ENCODE measurements at regions not wholly inside any gene's neighbourhood (a gene's known extent, or its start where the extent isn't known, plus 50 kb on each side); places are given as distances from the start of the nearest gene placed in this dataset.

- no peak for ATAC-seq
- TF ChIP-seq ESRRG (CRISPR knock-in tag; IDR thresholded peaks at IDR 0.05) (no peak), ZNF8 (CRISPR knock-in tag; IDR thresholded peaks at IDR 0.05) (no peak), CREB5 (CRISPR knock-in tag; IDR thresholded peaks at IDR 0.05; ENCODE audit: low read depth) (no peak), PATZ1 (CRISPR knock-in tag; IDR thresholded peaks at IDR 0.05; ENCODE audit: borderline replicate concordance) (no peak), TOX (CRISPR knock-in tag; IDR thresholded peaks at IDR 0.05; ENCODE audit: borderline replicate concordance) (no peak), ZNF565 (CRISPR knock-in tag; conservative IDR thresholded peaks at IDR 0.05; ENCODE audit: low read depth) (no peak), ZC3H10 (CRISPR knock-in tag; IDR thresholded peaks at IDR 0.05) (no peak), ARNTL (CRISPR knock-in tag; IDR thresholded peaks at IDR 0.05; ENCODE audit: borderline replicate concordance, low read depth) (no peak), OSR1 (CRISPR knock-in tag; IDR thresholded peaks at IDR 0.05) (no peak), ZNF70 (CRISPR knock-in tag; IDR thresholded peaks at IDR 0.05) (no peak), GLIS3 (CRISPR knock-in tag; IDR thresholded peaks at IDR 0.05) (no peak), CSDC2 (CRISPR knock-in tag; IDR thresholded peaks at IDR 0.05) (no peak), SNAI2 (CRISPR knock-in tag; IDR thresholded peaks at IDR 0.05) (no peak), BACH2 (CRISPR knock-in tag; IDR thresholded peaks at IDR 0.05; ENCODE audit: borderline replicate concordance) (no peak), ZFP30 (CRISPR knock-in tag; IDR thresholded peaks at IDR 0.05) (no peak), PPARA (CRISPR knock-in tag; IDR thresholded peaks at IDR 0.05; ENCODE audit: borderline replicate concordance) (no peak), CSRNP3 (CRISPR knock-in tag; IDR thresholded peaks at IDR 0.05) (no peak), TSHZ2 (CRISPR knock-in tag; IDR thresholded peaks at IDR 0.05) (no peak)
These were observed 78.3 kb upstream of the SLC4A4 start for GRCh38 chr4:71260544-71260943.

GRCh38 chr4:71261001-71261400 is 77.8 kb upstream of the SLC4A4 start:
- ATAC-seq: no peak
- TF ChIP-seq TSHZ2 (CRISPR knock-in tag; IDR thresholded peaks at IDR 0.05) (no peak), SNAI2 (CRISPR knock-in tag; IDR thresholded peaks at IDR 0.05) (no peak), ZNF565 (CRISPR knock-in tag; conservative IDR thresholded peaks at IDR 0.05; ENCODE audit: low read depth) (no peak), RARB (CRISPR knock-in tag; IDR thresholded peaks at IDR 0.05) (no peak), OSR1 (CRISPR knock-in tag; IDR thresholded peaks at IDR 0.05) (no peak), ZC3H10 (CRISPR knock-in tag; IDR thresholded peaks at IDR 0.05) (no peak), PPARA (CRISPR knock-in tag; IDR thresholded peaks at IDR 0.05; ENCODE audit: borderline replicate concordance) (no peak), ZFP30 (CRISPR knock-in tag; IDR thresholded peaks at IDR 0.05) (no peak), CREB5 (CRISPR knock-in tag; IDR thresholded peaks at IDR 0.05; ENCODE audit: low read depth) (no peak), TOX (CRISPR knock-in tag; IDR thresholded peaks at IDR 0.05; ENCODE audit: borderline replicate concordance) (no peak), GLIS3 (CRISPR knock-in tag; IDR thresholded peaks at IDR 0.05) (no peak), BACH2 (CRISPR knock-in tag; IDR thresholded peaks at IDR 0.05; ENCODE audit: borderline replicate concordance) (no peak), ZNF70 (CRISPR knock-in tag; IDR thresholded peaks at IDR 0.05) (no peak), ISL1 (CRISPR knock-in tag; IDR thresholded peaks at IDR 0.05) (no peak)

All from SK-N-SH treated with all-trans-retinoic acid at 6 μM for 48 hours (cell line).